GM19397 (cell line): ENCODE measurements at regions not wholly inside any gene's neighbourhood (a gene's known extent, or its start where the extent isn't known, plus 50 kb on each side); places are given as distances from the start of the nearest gene placed in this dataset.
"Not testable (repeated sequence)": the region's sequence is repeated elsewhere in the genome, so short reads cannot be mapped to it uniquely, and the experiment has no call there.

ENCODE experiments used
- ATAC-seq: cut with Tn5 transposase; IDR thresholded peaks from one replicate; pipeline ENCODE4 v1.9.1; 2021; ENCODE audit warnings: mild to moderate bottlenecking, moderate library complexity; ENCODE audit not compliant: unreplicated experiment

GRCh38 chr1:74937176-74937575 lies 197.0 kb upstream of the LHX8 start:
- ATAC-seq: no peak

DNA sequence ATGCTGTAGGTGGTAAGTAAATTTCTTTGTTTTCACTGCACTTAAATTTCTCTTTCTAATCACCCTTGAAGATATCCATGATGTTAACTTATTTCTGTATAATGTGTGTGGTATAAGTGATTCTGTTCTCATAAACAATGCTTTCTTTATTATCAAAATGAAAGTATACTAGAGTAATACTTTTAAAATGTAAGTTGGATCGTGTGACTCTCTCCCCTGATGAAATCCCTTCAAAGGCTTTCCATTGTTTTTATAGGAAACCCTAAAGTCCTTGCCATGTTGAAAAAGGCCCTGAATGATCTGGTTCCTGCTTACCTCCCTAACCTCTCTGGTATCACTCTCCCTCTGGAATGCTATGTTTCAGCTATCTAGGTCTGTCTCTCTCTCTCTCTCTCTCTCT lies 191.1 kb upstream of the LHX8 start:
- no peak for ATAC-seq

GRCh38 chr1:74946388-74946787 lies 187.8 kb upstream of the LHX8 start:
- ATAC-seq: no peak

GRCh38 chr1:74949348-74949747 lies 184.8 kb upstream of the LHX8 start:
- ATAC-seq: not testable (repeated sequence)

- not testable (repeated sequence) for ATAC-seq
Measured at GRCh38 chr1:74951981-74952380, 182.2 kb upstream of the LHX8 start.

- no peak for ATAC-seq
Measured at GRCh38 chr1:74952786-74953185, 181.4 kb upstream of the LHX8 start.

GRCh38 chr1:74953622-74954021 lies 180.6 kb upstream of the LHX8 start:
- ATAC-seq: no peak

GRCh38 chr1:74963120-74963519 lies 171.1 kb upstream of the LHX8 start:
- no peak for ATAC-seq

DNA sequence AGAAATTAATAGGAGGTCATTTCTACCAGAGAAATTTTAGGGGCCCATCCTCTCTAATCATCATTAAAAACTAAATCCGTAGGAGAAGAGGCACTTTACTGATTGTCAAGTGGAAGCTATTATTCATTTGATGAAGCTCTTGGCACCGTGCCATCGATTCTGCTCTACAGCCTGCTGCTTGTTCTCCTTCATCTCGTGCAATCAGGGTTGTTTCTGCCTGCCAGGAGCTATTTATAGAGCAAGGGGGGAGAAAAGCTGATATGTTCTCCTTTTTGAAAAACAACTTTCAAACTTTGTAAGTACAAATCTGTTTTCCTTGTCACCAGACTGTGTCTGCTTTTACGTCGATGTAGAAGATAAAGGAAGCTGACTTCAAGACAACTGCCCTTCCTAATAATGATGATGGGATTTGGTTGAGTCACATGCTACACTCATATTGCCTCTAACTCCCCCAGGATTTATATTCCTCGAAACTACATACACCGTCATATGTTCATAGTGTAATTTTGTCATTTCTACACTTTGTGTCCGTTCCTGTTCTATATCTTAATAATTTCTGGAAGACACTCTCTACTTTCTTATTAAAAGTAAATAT lies 169.6 kb upstream of the LHX8 start:
- ATAC-seq: no peak

DNA sequence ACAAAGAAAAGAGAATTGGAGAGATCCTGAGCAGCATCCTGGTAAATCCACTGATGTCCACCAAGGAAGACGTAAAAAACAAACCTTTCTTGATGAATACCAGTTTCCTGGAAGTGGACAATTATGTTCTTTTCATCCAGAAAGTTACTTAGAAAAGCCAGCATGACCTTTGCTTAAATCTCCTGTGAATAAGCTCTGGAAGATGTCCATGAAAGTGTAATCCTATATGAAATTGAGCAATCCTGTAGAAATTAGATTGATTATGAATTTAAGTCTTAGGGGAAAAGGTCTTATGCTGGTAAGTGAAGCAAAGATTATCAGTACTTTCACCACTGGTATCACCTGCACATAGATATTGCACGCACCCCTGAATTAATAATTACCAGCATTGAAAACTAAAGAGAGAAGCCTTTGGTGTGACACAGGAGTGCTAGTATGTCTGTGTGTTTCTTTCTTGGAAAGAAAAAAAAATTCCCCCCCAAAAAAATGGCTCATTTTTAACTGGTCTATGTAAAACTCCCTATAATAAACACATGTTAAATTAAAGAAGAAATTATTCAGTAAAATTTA lies 164.5 kb upstream of the LHX8 start:
- ATAC-seq: no peak

GRCh38 chr1:74971982-74972381 lies 162.2 kb upstream of the LHX8 start:
- ATAC-seq: no peak

GRCh38 chr1:74976491-74976890 lies 157.7 kb upstream of the LHX8 start:
- ATAC-seq: no peak

- not testable (repeated sequence) for ATAC-seq
Measured at GRCh38 chr1:74992448-74992847, 141.7 kb upstream of the LHX8 start.

- ATAC-seq: no peak
Measured at GRCh38 chr1:74995821-74996220, 138.4 kb upstream of the LHX8 start.

DNA sequence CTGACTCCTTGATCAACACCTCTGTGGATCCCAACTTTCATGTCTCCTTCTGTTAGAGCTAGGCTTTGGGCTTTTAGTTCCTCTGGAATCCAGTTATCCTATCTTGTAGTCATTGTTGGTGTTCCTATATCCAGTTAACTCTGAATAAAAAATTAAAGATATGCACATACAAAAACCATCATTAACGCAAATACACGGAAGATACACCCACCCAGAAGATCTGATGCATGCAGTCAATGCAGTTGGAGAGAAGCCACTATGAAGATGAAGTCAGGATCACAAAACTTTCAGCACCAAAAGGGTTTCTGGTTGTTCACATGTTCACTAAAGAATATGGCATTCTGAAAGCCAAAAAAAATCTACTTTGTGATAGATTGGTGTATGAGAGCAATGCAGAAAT lies 123.6 kb upstream of the LHX8 start:
- ATAC-seq: no peak

- no peak for ATAC-seq
Measured at GRCh38 chr1:75014250-75014649, 119.9 kb upstream of the LHX8 start.

- no peak for ATAC-seq
Measured at GRCh38 chr1:75023005-75023404, 111.2 kb upstream of the LHX8 start.

- no peak for ATAC-seq
Measured at GRCh38 chr1:75034376-75034775, 99.8 kb upstream of the LHX8 start.

GRCh38 chr1:75035536-75035935 lies 98.7 kb upstream of the LHX8 start:
- ATAC-seq: no peak

- no peak for ATAC-seq
Measured at GRCh38 chr1:75053207-75053606, 81.0 kb upstream of the LHX8 start.

GRCh38 chr1:75058424-75058823 lies 75.8 kb upstream of the LHX8 start:
- ATAC-seq: no peak

GRCh38 chr1:75062111-75062510 lies 72.1 kb upstream of the LHX8 start:
- no peak for ATAC-seq

DNA sequence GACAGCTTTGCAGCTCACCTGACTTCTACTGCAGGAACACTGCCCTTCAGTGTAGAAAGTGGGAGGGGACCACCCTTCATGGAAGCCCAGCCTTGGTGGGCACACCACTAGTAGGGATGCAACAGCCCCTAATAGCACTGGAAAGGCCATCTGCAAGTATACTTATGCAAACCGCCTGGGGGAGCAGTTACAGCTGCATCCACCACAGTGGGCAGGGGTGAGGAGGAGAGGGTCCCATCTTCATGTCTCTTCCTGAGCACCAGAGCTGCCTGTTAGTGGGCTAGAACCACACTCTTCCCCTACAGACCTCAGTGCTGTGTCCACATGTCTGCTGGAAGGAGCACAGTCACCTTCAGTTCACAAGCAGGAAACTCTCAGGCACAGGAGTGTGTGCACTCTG lies 66.2 kb upstream of the LHX8 start:
- ATAC-seq: no peak
